T1000 (cell line): ENCODE measurements at regions not wholly inside any gene's neighbourhood (a gene's known extent, or its start where the extent isn't known, plus 50 kb on each side); places are given as distances from the start of the nearest gene placed in this dataset.

ENCODE experiments used
- DNase-seq: peaks from one replicate; lab custom pipeline; 2025; ENCODE audit warnings: mixed read lengths; lab: John Stamatoyannopoulos, UW

DNA sequence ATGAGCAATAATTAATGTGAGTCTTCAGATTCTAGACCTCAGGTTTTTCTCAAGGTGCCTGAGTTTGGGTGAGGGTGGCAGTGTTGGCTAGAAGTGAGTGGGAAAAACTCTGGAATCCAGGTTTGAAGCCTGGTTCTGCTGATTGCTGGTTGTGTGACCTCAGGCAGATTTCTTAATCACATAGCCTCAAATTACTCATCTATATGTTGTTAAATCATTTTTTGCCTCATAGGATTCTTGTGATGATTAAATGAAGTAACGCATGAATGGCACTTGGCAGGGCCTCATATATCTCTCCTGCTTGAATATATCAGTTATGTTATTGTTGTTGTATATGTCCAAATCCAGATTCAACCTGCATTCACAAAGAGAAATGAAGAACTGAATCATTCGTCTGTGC is 60.5 kb downstream of the NR2F2 start:
- no peak for DNase-seq

DNA sequence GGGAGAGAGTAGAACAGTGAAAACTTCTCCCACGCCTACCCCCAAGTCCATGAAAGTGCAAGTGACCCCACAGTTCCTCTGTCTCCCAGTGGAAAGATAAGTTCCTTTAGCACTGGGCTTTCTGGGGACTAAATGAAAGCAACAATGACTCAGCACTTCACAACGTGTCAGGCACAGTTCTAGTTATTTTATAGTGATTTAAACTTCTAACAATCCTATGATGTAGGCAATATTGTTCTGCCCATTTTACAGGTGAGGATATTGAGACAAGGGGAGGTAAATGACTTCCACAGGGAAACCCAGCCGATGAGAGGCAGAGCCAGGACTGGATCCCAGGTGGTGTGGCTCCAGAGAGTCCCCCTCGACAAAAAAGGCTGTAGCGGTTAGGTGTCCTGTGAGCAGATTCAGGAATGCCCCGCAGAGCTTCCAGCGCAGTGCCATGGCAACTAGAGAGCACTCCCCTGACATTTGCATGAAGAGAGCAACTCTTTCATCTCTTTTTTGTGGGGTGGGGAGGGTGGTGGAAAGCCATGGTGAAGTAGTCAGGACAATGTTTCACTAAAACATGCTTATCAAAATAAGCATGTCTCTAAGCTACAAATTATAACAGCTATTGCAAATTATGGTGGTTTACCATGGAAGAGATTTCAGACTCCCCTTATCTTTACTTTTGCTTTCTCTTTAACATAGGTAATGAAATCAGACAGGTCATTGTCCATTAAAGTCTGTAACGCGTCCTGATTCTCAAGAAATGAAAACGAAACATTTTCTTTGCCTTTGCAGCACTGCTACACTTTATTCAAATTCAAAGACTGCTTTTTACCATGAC is 62.1 kb downstream of the NR2F2 start:
- DNase-seq = no peak

DNA sequence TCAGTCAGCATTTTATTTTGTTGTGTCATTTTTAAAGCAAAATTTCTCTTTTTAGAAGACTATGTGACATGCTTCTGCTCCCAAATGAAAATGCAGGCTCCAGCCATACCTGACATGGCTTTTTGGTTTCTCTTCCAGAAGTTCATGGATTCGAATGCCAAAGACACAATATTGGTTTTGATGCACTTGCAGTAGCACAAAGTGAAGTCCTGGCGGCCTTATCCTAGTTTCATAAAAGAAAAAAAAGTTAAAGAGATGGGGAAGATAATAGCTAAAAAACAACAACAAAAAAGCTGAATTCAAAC is 62.7 kb downstream of the NR2F2 start:
- DNase-seq = no peak

DNA sequence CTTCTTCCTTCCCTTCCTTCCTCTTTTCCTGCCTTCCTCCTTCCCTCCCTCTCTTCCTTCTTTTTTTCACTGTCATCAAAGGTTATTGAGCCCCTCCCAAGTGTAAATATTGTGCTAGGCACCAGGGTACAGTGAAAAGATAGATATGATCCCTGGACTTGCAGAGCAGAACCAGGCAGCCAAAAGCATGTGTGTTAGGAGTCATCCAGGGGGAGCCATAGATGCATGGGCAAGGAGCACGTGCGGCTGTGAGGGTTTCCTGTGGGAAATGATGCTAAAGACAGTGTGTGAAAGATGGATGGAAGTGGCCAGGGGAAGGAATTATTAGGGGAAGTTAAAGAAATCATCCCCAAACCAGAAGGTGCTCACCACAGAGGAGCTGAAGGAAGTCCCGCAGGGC is 65.2 kb downstream of the NR2F2 start:
- DNase-seq = no peak

DNA sequence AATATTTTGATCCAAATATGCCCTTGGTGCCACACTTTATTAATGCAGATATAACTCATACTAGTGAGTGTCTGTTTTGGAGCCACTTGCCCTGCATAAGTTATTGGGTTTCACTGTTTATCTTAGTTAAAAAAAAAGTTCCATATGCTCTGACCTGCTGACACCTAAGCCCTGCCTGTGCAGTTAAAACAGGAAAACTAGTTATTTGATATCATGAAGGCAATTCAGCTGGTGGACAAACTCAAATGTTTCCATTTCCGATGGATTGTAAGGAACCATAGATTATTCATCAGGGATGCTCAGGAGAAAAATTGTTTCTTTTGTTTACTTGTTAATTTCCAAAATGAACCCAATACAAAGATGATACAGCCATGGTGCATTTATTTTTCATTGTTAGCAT is 68.3 kb downstream of the NR2F2 start:
- no peak for DNase-seq

DNA sequence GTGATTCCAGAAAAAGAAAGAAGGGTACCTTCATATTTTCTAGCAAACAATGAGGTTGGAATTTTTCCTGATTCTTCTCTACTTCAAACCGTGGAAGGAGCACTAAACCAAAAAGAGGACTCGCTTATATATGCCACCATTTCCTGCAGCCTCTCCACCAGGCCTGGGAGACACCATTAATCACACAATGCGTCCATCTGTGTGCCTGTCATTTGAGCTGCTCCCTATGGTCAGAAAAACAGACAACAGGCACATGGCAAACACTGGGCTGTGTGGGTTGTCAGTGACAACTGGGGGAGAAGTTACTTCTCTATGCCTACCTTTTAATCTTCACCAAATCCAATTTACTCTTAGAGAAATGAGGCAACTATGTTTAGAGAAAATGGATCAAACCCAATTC is 71.9 kb downstream of the NR2F2 start:
- DNase-seq = no peak

DNA sequence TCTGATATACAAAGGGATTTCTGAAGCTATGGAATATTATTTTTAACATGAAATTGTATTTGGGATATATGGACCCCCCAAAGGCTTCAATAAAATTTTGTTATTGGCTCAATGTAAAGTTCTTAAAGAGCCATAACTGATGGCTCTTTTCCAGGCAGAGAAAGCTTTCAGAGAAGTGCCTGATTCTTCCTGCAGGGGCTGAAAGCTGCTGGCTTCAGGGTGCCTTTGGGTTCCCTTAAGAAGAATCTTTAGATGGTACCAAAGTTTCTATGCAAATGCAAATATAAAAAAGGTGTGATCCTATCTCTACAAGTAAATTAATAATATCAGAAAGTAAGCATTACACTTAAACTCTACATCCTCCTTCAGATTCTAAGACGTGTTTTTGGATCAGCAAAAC is 72.6 kb downstream of the NR2F2 start:
- no peak for DNase-seq

DNA sequence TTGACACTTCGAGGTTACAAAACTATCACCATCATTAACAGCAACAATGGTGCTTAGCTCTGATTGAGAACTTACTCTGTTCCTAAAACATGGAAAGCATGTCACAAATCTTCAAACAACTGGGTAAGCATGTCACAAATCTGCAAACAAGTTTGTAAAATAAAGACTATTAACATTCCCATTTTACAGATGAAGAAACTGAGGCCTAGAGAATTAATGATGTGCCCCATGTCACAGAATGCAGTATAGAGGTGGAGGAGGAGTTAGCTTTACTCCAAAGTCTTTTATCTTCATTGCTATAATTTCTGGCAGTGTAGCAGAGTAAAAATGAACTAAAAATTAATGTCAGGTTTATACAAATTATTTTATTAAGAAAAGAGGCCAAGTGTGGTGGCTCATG is 73.4 kb downstream of the NR2F2 start:
- DNase-seq = no peak

DNA sequence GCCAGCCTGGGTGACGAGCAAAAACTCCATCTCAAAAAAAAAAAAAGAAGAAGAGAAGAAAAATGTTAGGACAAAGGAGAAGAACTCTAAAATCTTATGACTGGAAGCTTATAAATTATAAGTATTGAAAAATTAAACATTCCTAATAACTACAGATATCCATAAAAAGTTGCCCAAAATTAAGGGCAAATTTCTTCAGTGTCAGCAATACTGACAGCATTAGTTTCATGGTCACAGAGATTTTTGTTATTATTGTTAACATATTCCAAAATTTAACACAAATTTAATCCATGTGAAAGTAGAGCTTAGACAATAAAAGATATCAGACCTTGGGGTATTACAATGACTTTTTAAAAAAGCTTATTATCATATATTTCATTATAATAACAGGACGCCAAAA is 74.1 kb downstream of the NR2F2 start:
- DNase-seq = no peak

DNA sequence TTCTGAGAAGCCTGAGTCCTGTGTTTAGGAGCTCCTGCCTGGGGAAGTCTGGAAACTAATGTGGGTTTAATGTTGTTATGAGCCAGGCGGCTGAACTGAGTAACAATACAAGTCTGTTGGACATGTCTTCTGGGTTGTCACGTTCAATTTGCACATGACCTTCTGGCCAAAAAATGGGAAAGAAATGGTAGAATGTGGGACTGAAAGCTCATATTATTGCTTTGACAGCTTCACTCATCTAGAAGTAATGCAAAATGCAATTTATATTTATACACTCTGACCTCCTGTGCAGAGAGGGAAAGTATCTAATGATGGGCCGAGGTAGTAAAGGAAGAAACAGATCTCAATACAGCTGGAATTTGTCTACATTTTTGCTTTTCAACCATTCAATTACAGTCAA is 75.8 kb downstream of the NR2F2 start:
- DNase-seq = no peak

DNA sequence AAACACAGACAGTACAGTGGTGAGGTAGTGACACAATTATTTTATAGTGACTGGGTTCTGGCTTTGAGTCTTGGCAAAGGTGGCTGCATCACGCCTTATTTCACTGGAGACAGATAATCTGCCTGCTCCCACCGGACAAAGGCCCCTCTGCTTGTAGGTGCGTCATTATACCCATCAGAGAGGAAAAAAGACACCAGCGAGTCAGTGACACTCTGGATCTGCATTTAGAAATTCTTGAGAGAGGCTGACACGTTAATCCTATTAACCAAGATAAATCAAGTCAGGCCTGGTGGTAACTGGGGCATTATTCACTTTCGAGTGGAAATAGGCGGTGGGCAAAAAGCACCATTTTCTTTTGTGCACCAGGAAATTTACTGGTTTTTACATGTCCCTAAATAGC is 76.2 kb downstream of the NR2F2 start:
- DNase-seq = no peak

DNA sequence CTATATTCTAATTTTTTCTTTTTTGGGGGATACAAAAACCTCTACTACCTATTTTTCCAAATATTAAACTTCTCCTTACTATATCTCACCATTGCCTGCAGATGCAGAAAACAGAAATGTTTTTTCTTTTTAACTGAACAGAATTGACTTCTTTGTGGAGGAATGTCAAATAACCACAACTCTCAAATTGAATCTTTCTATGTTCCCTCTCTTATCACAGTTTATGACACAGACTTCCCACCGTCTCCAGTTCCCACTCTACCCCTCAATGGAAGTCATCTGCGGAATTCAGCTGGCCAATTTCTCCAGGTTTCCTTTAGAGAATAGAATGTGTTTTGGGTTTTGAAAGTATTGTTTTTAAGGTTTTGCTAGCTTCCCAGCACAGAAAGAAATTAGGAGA is 77.0 kb downstream of the NR2F2 start:
- DNase-seq = no peak

DNA sequence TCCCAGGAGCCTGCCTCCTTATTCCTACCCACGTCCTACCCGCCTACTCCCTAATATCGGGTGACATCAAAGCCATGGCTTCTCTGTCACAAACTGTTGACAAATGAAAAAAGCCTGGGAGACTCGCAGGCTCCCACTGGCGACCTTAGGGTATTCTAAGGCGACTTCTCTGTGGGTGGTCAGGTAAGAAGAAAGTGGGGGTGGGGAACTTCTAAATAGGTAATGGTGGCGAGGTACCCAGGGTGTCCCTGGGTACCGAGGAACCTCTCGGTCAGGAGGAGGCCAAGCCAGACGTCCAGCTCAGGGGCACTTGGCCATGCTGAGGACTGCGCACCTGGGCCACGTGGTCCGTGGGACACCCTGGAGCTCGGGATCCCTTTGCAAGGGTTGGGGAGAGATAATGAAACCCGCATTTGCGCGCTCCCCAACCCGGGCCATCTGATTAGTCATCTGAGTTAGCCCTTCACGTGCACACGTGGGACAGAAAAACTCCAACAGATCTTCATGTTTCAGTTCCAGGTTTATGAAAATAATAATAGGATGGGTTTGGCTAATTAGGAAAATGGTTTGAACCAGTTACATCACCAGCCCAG is 78.2 kb downstream of the NR2F2 start:
- no peak for DNase-seq

DNA sequence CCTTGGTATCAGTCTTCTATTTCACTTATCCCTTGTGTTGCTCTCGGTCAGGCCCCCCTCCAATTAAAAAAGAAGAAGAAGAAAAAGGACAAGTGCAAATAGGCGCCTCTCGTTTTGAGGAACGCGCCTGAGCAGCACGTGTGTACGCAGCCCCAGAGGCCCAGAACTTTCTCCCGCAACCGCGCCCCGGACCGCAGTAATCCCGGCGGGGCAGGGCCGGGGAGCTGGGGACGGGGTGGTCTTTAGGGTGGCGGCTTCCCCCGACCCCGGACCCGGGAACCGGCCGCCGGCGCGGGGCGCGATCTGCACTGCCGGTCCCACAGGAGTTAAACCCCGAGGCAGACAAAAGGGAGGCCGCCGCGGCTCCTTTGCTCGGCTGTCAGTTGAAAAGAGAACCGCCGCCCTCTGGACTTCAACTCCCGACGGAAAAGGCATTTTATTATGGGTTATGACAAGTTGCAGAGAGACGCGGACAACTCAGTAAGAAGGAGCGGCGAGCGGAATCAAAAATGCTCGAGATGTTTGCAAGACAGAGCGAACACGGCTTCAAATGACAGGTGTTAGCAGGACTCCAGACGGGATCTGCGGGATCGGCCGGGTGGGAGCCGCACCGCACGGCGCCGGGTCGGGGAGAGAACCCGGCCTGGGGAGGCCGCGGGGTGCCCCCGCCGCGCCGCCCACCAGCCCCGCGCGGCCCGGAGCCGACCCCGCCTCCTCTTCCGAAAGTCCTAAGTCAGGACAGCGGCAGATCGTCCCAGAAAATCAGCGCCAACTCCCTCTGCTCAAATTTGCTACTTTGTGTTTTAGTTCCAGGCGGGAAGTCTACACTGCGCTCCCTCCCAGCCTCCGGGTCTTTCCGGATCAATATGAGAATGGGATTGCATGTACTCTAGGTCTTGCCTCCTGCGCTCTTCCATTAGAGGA is 79.0 kb downstream of the NR2F2 start:
- DNase-seq = no peak

DNA sequence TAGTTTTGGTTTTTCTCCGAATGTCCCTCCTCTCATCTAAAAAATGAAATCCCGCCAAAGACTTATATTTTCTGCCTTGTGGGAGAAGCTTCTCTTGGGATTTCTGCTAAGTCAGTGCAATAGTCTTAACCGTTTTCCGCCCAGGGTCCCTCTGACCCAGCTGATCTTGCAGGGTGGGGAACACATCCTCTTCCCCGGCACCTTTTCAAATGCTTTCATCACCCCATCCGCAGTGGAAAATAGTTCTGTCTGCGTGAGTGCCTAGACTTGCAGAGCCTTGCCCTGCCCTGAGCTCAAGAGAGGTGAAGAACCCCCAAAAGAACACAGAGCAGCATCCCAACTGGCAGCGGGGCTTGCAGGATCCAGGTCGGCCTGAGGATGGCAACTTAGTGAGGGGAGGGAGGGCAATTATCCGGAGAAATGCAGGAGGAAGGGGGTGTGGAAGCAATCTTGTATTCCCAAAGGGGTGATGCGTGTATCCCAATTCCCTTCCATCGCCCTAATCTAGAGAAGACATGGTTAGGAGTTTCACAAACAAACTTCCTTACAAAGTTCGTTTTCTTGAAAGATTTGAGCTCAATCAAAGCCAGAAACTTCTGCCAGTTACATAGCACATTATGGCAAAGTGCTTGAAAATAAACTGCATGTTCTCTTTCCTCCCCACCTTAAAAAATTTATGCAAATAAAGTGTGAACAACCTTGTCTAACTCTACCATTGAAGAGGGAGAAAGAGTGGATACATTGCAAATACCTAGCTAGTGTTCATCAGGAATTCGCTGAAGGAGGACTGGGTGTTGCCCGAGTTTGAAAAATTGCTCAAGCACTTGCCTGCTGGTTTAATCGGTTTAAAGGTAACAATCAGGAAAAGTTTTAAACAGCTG is 79.9 kb downstream of the NR2F2 start:
- DNase-seq = no peak

DNA sequence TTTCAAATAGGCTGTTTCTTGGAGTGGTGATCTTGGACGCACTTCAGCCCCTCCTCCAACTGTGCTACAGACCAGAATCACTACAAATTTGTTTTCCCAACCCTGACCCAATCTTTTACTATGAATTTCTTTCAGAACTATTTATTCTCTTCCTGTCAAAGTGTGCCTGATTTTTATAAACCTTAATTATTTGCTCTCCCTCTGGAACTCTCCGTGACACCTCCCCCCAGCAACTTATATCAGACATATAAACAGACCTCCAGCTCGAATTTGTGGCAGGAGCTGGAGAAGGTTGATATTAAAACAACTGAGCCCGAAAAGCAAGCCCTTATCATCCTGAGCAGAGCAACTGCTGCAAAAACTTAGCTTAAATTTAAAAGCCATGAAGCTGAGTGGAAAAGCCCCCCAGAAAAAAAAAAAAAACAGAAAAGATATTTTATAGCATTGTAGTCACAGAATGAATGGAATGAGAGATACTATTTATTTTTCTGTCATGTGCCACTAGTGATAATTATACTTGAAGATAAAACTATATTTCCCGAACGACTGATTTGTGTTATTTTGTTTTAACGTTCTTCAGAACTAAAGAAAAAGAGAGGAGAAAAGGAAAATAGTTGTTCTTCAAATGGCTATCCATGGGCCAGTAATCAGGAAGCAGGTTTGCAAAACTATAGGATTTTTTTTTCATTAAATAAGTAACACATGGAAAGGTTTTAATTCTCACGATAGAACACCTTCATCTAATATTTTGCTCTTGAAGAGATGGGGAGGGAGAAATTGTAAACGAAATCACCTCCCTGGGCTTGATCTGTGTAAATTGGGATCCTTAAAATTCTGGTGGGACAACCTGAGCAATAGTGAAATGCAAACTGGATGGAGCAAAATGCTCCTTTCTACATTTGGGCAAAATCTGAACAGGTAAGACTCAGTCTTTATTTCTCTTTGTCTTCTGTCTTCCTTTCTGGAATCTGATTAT is 80.8 kb downstream of the NR2F2 start:
- no peak for DNase-seq

DNA sequence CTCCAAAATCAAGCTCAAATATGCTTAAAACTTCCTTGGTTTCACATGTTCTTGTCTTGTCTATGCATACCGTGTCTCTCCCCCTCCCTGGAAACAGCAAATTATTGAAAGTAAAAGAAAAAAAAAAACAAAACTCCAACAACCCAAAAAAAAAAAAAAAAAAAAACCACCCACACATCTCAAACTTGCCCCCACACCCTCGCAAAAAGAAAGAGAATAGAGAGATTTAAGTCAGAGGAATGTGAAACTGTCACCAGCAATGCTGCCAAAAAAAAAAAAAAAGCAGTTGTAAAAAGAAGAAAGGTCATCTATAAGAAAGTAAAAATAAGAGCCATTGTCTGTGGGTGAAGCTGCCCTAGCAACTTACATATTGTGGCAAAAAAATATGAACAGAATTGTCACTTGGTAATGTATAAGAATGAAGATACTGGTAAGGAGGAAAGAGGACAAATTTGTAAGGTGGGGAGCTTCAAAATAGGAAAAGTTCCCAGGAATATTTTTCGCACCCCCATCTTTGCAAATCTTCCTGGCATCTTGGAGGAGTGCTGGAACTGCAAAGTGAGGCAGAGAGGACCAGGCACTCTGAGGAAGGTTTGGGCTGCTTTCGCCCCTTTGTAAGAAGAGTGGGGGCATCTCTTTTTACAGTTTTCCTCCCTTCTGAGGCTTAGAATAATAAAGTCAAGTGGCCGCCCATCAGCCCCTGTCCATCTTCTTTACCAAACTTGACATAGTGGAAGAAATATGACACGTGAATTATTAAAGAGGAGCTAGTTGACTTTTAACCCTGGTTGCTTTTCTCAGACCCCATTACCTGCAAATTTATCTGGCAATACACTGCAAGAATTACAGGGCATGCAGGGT is 81.8 kb downstream of the NR2F2 start:
- no peak for DNase-seq

DNA sequence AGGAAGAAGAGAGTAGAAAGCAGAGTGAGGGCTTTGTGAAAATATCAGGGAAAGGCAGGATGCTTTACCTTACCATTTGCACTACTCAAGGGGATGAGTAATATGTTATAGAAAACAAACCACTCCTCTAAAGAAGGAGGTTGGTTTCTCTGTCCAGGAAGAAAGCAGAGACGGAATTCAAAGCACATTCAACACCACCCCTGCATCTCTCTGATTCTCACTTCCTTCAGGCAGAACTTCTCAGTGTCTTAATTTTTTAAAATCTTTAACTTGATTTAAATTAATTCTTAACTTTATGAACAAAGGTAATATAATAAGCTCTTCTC is 82.4 kb downstream of the NR2F2 start:
- no peak for DNase-seq

DNA sequence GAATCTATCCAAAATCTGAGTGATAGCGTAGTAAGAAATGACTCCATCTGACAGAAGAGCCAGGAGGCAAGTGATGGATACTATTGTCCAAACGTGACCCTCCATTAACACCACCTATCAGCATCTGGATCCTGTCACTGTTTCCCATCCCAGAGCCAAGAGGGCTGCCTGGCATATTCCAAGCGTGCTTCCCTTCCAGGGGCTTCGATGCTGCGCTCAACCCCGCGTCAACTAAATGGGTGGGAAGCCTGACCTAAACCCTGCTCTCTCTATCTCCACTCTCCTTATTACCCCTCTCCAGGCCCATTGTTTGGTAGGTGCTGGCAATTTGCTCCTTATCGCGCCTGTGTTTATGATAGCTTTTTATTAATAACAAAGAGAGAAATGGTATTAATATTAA is 83.2 kb downstream of the NR2F2 start:
- no peak for DNase-seq

DNA sequence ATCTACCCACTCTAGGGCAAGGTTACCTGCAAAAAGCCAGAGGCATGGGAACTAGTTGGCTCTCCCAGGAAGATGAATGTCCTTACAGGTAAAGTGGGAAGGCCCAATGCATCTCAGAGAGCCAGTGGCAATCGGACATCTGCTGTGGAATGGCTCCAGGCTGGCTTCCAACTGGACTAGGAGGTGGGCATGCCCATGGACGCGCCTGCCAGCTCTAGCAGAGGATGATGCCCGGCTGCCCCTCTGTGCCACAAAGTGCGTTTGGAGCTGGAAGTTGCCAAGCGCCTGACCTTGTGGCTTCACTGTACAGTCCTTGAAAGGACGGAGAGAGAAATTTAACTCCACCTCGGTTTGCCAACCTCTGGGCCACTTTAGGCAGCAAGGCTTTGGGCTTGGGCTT is 84.4 kb downstream of the NR2F2 start:
- no peak for DNase-seq
